CD4-positive, alpha-beta memory T cell (primary cell): ENCODE measurements at regions not wholly inside any gene's neighbourhood (a gene's known extent, or its start where the extent isn't known, plus 50 kb on each side); places are given as distances from the start of the nearest gene placed in this dataset.

Experiments used
- CTCF ChIA-PET: fragments of 350-600 bp; sonication (Branson Sonifier 250); formaldehyde crosslinking; loops from one replicate; lab custom pipeline; 2021; ENCODE audit warnings: inconsistent platforms; ENCODE audit not compliant: partially characterized antibody; lab: Charles Lee
- POLR2A ChIA-PET: fragments of 350-600 bp; sonication (Branson Sonifier 250); formaldehyde crosslinking; loops from one replicate; lab custom pipeline; 2021; ENCODE audit not compliant: partially characterized antibody; lab: Charles Lee
- DNase-seq, 5 donors: peaks; one replicate each; pipeline versions ENCODE4 v3.0.0 to v3.0.0-alpha.2; 2020 to 2022; ENCODE audit warnings: mixed read lengths in 1 of 5
- H3K27ac ChIP-seq: one replicate; pipeline ENCODE4 v1.7.0; 2013; ENCODE audit warnings: low read depth, low read length
- H3K27me3 ChIP-seq: 2 replicates; pipeline ENCODE4 v1.7.0; 2013; ENCODE audit warnings: mild to moderate bottlenecking, low read length, moderate library complexity; ENCODE audit not compliant: insufficient read depth
- H3K36me3 ChIP-seq: 2 replicates; pipeline ENCODE4 v1.7.0; 2013; ENCODE audit warnings: mild to moderate bottlenecking, low read length, moderate library complexity; ENCODE audit not compliant: insufficient read depth
- H3K4me1 ChIP-seq: 2 replicates; pipeline ENCODE4 v1.7.0; 2013; ENCODE audit warnings: mild to moderate bottlenecking, low read length, moderate library complexity; ENCODE audit not compliant: insufficient read depth
- H3K4me3 ChIP-seq, 2 donors: one replicate each; pipeline ENCODE4 v1.7.0; 2013; ENCODE audit warnings: low read length in 2 of 2, mild to moderate bottlenecking in 1 of 2
- H3K9me3 ChIP-seq, 2 donors: one replicate each; pipeline ENCODE4 v1.7.0; 2013; ENCODE audit warnings: low read length in 2 of 2, control low read depth in 1 of 2; ENCODE audit not compliant: control insufficient read depth in 1 of 2
- H3K27ac Mint-ChIP-seq, 7 donors: one replicate each; pipeline ENCODE4 v1.8.0; 2020 to 2021; ENCODE audit warnings: mixed read lengths in 7 of 7, mild to moderate bottlenecking in 6 of 7, inconsistent platforms in 3 of 7, moderate library complexity in 3 of 7
- H3K27me3 Mint-ChIP-seq, 2 donors: one replicate each; pipeline ENCODE4 v1.8.0; 2020 to 2021; ENCODE audit warnings: mixed read lengths in 2 of 2
- H3K36me3 Mint-ChIP-seq, 2 donors: one replicate each; pipeline ENCODE4 v1.8.0; 2020 to 2021; ENCODE audit warnings: mixed read lengths in 2 of 2, inconsistent platforms in 1 of 2, mild to moderate bottlenecking in 1 of 2
- H3K4me1 Mint-ChIP-seq, 4 donors: one replicate each; pipeline ENCODE4 v1.8.0; 2020 to 2021; ENCODE audit warnings: mixed read lengths in 4 of 4, mild to moderate bottlenecking in 1 of 4
- H3K4me3 Mint-ChIP-seq, 8 donors: one replicate each; pipeline ENCODE4 v1.8.0; 2020 to 2021; ENCODE audit warnings: mixed read lengths in 8 of 8, mild to moderate bottlenecking in 7 of 8, moderate library complexity in 6 of 8, inconsistent platforms in 3 of 8
- H3K9me3 Mint-ChIP-seq, 8 donors: one replicate each; pipeline ENCODE4 v1.8.0; 2020 to 2021; ENCODE audit warnings: mixed read lengths in 8 of 8, mild to moderate bottlenecking in 5 of 8, inconsistent platforms in 3 of 8, moderate library complexity in 1 of 8
- intact Hi-C: fragments of 100-400 bp; cut with micrococcal nuclease; formaldehyde crosslinking; loops from one replicate; pipeline ENCODE4 v1.15.1; 2023

DNA sequence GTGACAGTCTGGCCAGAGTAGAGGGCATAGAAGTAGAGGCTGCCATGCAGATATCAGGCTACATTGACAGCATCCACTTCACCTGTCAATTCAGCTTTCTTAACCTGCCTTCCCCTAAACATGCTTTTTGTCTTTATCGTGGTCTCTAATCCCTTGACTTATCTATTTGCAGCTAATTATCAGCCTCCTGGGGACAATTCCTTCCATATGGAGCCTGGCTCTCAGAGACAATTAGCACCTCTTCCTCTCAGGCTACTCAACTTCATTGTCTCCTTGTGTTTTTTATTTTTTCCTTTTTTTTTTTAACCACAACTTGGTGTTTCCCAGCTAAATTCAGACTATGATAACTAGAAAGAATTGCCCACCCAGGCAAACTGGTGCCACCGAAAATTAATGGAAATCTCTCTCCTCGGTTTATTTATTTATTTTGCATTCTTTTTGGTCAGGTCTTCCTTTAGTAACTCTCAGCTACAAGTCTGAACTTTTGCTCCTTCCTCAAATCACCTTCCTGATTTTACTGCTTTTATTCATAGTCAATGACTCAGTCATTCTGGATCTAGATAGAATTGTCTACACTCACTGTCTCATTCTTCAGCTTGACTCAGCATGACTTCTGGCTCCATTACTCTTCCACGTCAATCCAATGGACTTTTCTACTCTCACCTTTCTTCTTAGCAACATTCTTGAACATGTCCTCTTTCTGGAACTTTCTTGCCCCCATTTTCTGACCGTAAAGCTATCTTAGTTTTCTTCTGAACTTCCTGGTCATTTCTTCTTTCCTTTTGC, 63.0 kb upstream of the BASP1 start:
- Histone ChIP-seq H3K36me3 (no peaks in the 10 kb centered on the region), H3K4me3 (no peak overlapping the region), H3K27ac (no peak overlapping the region), H3K27me3 (no peaks in the 10 kb centered on the region), H3K4me1 (no peaks in the 10 kb centered on the region), H3K9me3 (no peaks in the 10 kb centered on the region)
- ChIA-PET POLR2A (no interaction called here), CTCF (no interaction called here)
- Mint-ChIP-seq H3K27me3 (no peaks in the 10 kb centered on the region), H3K36me3 (no peaks in the 10 kb centered on the region), H3K4me1 (no peaks in the 10 kb centered on the region), H3K4me3 (no peak overlapping the region), H3K27ac (no peak overlapping the region), H3K9me3 (peaks cover 0 to 3% (median 0%) of the 10 kb centered on the region in 8 donors)
- intact Hi-C loops: no loop called here
- no peak for DNase-seq

DNA sequence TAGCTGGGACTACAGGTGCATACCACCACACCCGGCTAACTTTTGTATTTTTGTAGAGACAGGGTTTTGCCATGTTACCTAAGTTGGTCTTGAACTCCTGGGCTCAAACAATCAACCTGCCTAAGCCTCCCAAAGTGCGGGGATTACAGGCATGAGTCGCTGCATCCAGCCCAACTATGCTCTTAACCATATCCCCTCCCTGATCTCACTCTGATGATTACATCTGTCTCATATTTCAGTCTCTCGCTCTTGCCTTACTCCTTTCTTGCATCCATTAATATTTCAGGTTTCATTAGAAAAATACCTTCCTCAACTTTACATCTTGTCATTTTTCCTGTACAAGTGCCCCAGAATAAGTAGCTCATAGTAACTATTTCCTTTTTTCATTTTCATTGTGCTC, 61.0 kb upstream of the BASP1 start:
- POLR2A ChIA-PET: no interaction called here
- Histone ChIP-seq H3K9me3 (no peaks in the 10 kb centered on the region), H3K36me3 (no peaks in the 10 kb centered on the region), H3K27ac (no peak overlapping the region), H3K4me3 (no peak overlapping the region), H3K27me3 (no peaks in the 10 kb centered on the region), H3K4me1 (no peaks in the 10 kb centered on the region)
- CTCF ChIA-PET: no interaction called here
- no peak overlapping the region for H3K4me3 Mint-ChIP-seq
- H3K36me3 Mint-ChIP-seq: no peaks in the 10 kb centered on the region
- H3K9me3 Mint-ChIP-seq: peaks cover 0 to 2% (median 0%) of the 10 kb centered on the region in 8 donors
- intact Hi-C loops: no loop called here
- H3K4me1 Mint-ChIP-seq: no peaks in the 10 kb centered on the region
- H3K27me3 Mint-ChIP-seq: no peaks in the 10 kb centered on the region
- no peak for DNase-seq
- no peak overlapping the region for H3K27ac Mint-ChIP-seq

DNA sequence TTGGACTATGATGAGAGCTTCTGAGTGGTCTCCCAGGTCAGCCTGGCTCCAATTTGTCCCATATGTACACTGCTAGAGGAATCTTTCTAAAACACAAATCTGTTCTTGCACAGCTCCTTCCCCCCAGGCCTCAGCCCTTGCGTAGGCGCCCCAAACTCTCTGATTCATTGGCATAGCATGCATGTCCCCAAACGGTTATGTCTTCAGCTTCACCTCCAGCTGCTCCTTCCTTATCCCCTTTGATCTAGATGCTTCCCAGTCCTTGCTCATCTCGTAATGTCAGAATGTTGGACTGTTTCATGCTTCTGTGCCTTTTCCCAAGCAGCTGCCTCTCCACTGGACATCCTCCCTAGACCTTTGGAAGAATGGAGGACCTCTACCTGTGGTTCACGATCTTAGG, 60.1 kb upstream of the BASP1 start:
- Mint-ChIP-seq H3K36me3 (no peaks in the 10 kb centered on the region), H3K4me1 (no peaks in the 10 kb centered on the region), H3K27ac (no peak overlapping the region), H3K9me3 (peaks cover 0 to 2% (median 0%) of the 10 kb centered on the region in 8 donors), H3K4me3 (no peak overlapping the region), H3K27me3 (no peaks in the 10 kb centered on the region)
- Histone ChIP-seq H3K36me3 (no peaks in the 10 kb centered on the region), H3K9me3 (no peaks in the 10 kb centered on the region), H3K4me1 (no peaks in the 10 kb centered on the region), H3K27me3 (no peaks in the 10 kb centered on the region), H3K27ac (no peak overlapping the region), H3K4me3 (no peak overlapping the region)
- CTCF ChIA-PET: no interaction called here
- POLR2A ChIA-PET: no interaction called here
- intact Hi-C loops: no loop called here
- DNase-seq: no peak

GRCh38 chr5:17157916-17158529, 59.4 kb upstream of the BASP1 start:
- no peak for DNase-seq
- H3K27me3 Mint-ChIP-seq: no peaks in the 10 kb centered on the region
- no peak overlapping the region for H3K4me3 Mint-ChIP-seq
- no peaks in the 10 kb centered on the region for H3K36me3 ChIP-seq
- H3K36me3 Mint-ChIP-seq: no peaks in the 10 kb centered on the region
- H3K4me1 Mint-ChIP-seq: no peaks in the 10 kb centered on the region
- H3K9me3 Mint-ChIP-seq: peaks cover 0 to 2% (median 0%) of the 10 kb centered on the region in 8 donors
- no peak overlapping the region for H3K4me3 ChIP-seq
- no peak overlapping the region for H3K27ac ChIP-seq
- H3K4me1 ChIP-seq: no peaks in the 10 kb centered on the region
- intact Hi-C loops: no loop called here
- H3K27me3 ChIP-seq: no peaks in the 10 kb centered on the region
- no peaks in the 10 kb centered on the region for H3K9me3 ChIP-seq
- H3K27ac Mint-ChIP-seq: no peak overlapping the region
- POLR2A ChIA-PET: no interaction called here
- CTCF ChIA-PET: no interaction called here

DNA sequence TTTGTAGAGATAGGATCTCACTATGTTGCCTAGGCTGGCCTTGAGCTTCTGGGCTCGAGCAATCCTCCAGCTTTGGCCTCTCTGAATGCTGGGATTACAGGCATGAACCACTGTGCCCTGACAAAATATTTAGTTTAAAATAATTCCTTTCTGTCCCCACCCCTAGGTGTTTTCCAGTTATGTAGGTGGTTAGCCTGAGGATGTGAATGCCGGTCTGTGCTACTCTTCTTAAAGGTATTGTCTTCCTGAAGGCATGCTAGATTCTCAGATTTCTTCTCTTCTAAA, 56.7 kb upstream of the BASP1 start:
- H3K4me3 Mint-ChIP-seq: no peak overlapping the region
- peaks cover 0 to 6% (median 0%) of the 10 kb centered on the region in 8 donors for H3K9me3 Mint-ChIP-seq
- Histone ChIP-seq H3K27ac (no peak overlapping the region), H3K9me3 (no peaks in the 10 kb centered on the region), H3K4me1 (no peaks in the 10 kb centered on the region), H3K36me3 (no peaks in the 10 kb centered on the region), H3K27me3 (no peaks in the 10 kb centered on the region), H3K4me3 (no peak overlapping the region)
- peaks cover 0 to 2% of the 10 kb centered on the region in 2 donors for H3K27me3 Mint-ChIP-seq
- POLR2A ChIA-PET: no interaction called here
- H3K4me1 Mint-ChIP-seq: no peaks in the 10 kb centered on the region
- no peak for DNase-seq
- no peaks in the 10 kb centered on the region for H3K36me3 Mint-ChIP-seq
- intact Hi-C loops: no loop called here
- CTCF ChIA-PET: no interaction called here
- H3K27ac Mint-ChIP-seq: no peak overlapping the region

DNA sequence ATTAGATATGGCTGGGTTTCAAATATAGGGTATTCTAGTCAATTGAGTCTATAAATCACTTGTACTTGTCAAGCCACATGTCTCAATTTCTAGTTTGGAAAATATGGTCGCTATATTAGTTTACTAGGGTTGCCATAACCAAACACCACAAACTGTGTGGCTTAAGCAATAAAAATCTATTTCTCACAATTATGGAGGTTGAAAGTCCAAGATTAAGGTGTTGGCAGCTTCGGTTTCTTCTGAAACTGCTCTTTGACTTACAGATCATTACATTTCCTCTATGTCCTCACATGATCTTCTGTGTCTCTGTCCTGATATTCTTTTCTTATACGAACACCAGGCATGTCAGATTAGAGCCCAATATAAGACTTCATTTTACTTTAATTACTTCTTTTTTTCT, 55.8 kb upstream of the BASP1 start:
- POLR2A ChIA-PET: no interaction called here
- Mint-ChIP-seq H3K27me3 (peaks cover 0 to 2% of the 10 kb centered on the region in 2 donors), H3K4me1 (no peaks in the 10 kb centered on the region), H3K27ac (no peak overlapping the region), H3K9me3 (peaks cover 0 to 4% (median 0%) of the 10 kb centered on the region in 8 donors), H3K4me3 (no peak overlapping the region), H3K36me3 (no peaks in the 10 kb centered on the region)
- Histone ChIP-seq H3K27ac (no peak overlapping the region), H3K27me3 (no peaks in the 10 kb centered on the region), H3K4me1 (no peaks in the 10 kb centered on the region), H3K4me3 (no peak overlapping the region), H3K9me3 (no peaks in the 10 kb centered on the region), H3K36me3 (no peaks in the 10 kb centered on the region)
- intact Hi-C loops: no loop called here
- no peak for DNase-seq
- CTCF ChIA-PET: no interaction called here

GRCh38 chr5:17163221-17163620, 54.2 kb upstream of the BASP1 start:
- CTCF ChIA-PET: no interaction called here

More at GRCh38 chr5:17163221-17163620, 54.2 kb upstream of the BASP1 start:
- intact Hi-C loops: no loop called here
- H3K27ac Mint-ChIP-seq: no peak overlapping the region
- H3K9me3 ChIP-seq: no peaks in the 10 kb centered on the region
- no peak overlapping the region for H3K27ac ChIP-seq
- no peak for DNase-seq
- POLR2A ChIA-PET: no interaction called here
- no peaks in the 10 kb centered on the region for H3K4me1 Mint-ChIP-seq
- H3K36me3 ChIP-seq: no peaks in the 10 kb centered on the region
- H3K36me3 Mint-ChIP-seq: no peaks in the 10 kb centered on the region
- H3K4me3 ChIP-seq: no peak overlapping the region
- H3K4me3 Mint-ChIP-seq: no peak overlapping the region
- H3K27me3 ChIP-seq: no peaks in the 10 kb centered on the region
- no peaks in the 10 kb centered on the region for H3K4me1 ChIP-seq
- H3K27me3 Mint-ChIP-seq: peaks cover 0 to 2% of the 10 kb centered on the region in 2 donors
- peaks cover 0 to 4% (median 0%) of the 10 kb centered on the region in 8 donors for H3K9me3 Mint-ChIP-seq
